ENCODE measurements at regions not wholly inside any gene's neighbourhood (a gene's known extent, or its start where the extent isn't known, plus 50 kb on each side); places are given as distances from the start of the nearest gene placed in this dataset.

DNA sequence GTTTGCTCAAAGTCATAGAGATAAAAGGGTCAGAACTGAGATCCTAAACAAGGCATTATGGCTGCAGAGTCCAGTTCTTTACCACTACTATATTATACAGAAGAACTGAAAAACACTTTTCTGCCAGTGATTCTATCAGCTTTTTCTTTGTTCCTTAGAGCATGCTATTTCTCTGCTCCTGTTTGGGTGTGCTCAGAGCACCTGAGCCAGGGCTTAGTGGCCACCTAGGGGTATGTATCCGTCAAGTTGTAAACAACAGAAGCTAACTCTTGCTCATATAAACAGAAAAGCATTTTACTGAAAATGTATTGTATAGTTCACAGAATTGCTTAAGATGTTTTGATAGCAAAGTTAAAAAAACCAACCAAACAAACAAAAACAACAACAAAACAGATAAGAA is 470.8 kb downstream of the SLC16A7 start:
- H3K9me3 ChIP-seq = no peaks in the 10 kb centered on the region
- TF ChIP-seq, protein P1, sequence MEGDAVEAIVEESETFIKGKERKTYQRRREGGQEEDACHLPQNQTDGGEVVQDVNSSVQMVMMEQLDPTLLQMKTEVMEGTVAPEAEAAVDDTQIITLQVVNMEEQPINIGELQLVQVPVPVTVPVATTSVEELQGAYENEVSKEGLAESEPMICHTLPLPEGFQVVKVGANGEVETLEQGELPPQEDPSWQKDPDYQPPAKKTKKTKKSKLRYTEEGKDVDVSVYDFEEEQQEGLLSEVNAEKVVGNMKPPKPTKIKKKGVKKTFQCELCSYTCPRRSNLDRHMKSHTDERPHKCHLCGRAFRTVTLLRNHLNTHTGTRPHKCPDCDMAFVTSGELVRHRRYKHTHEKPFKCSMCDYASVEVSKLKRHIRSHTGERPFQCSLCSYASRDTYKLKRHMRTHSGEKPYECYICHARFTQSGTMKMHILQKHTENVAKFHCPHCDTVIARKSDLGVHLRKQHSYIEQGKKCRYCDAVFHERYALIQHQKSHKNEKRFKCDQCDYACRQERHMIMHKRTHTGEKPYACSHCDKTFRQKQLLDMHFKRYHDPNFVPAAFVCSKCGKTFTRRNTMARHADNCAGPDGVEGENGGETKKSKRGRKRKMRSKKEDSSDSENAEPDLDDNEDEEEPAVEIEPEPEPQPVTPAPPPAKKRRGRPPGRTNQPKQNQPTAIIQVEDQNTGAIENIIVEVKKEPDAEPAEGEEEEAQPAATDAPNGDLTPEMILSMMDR (IDR thresholded peaks at IDR 0.05) = no peak
- no peaks in the 10 kb centered on the region for H3K27me3 ChIP-seq (replicated peaks; ENCODE audit: insufficient read depth)
- no peak for ATAC-seq (ENCODE audit: insufficient number of reproducible peaks, low FRiP score, low read depth)
- DNase-seq (ENCODE audit: low spot score) = no peak
- no peak overlapping the region for H3K27ac ChIP-seq
- H3K4me1 ChIP-seq (ENCODE audit: control insufficient read depth in 1 of 2, low read depth in 2 of 2) = no peaks in the 10 kb centered on the region
- H3K36me3 ChIP-seq = no peaks in the 10 kb centered on the region
- H3K4me3 ChIP-seq = no peak overlapping the region

DNA sequence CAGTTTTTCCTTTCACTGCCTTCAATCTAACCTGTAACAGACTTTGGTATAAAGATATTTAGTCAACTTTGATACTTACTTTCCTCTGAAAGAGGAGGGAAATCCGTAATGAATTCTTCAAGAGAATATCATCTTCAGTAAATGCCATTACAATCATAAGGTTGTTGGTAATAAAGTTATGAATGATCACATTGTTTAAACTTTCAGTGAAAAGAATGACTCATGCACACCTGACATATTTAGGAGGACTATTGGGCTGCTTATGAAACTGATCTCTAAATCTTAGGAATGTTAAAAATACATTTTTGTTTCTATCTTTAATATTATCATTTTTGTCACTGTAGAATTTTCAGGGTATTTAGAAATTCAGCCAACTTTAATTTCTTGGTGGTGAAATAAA is 474.7 kb downstream of the SLC16A7 start:
- H3K4me1 ChIP-seq (ENCODE audit: control insufficient read depth in 1 of 2, low read depth in 2 of 2) = peaks cover 0 to 15% of the 10 kb centered on the region in 2 donors
- H3K36me3 ChIP-seq = no peaks in the 10 kb centered on the region
- H3K4me3 ChIP-seq = no peak overlapping the region
- no peak for ATAC-seq (ENCODE audit: insufficient number of reproducible peaks, low FRiP score, low read depth)
- H3K27ac ChIP-seq = no peak overlapping the region
- no peaks in the 10 kb centered on the region for H3K9me3 ChIP-seq
- TF ChIP-seq, protein P1 (IDR thresholded peaks at IDR 0.05) = no peak
- DNase-seq (ENCODE audit: low spot score) = no peak
- no peaks in the 10 kb centered on the region for H3K27me3 ChIP-seq (replicated peaks; ENCODE audit: insufficient read depth)

DNA sequence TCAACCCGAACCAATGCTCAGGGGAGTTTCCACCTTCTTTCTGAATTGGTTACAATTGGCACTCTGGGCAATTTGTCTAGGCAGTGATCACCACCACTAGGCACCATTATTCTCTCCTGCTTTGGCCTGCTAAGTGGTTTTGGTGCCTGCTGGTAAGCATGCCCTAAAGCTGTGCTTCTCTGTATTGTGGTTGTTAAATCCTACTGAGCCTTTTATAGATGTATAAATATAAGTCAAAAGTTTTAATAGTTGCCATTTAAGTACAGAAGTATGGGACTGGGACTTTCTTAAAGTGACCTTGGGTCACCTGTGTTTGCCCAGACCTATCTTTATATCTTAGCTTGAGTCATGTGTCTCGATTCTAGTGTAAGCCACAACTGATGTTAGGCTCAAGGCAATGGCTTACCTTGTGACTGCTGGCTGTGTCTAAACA is 475.9 kb downstream of the SLC16A7 start:
- Histone ChIP-seq H3K4me3 (no peak overlapping the region), H3K27me3 (replicated peaks; ENCODE audit: insufficient read depth) (no peaks in the 10 kb centered on the region), H3K27ac (no peak overlapping the region), H3K4me1 (ENCODE audit: control insufficient read depth in 1 of 2, low read depth in 2 of 2) (peaks cover 0 to 15% of the 10 kb centered on the region in 2 donors), H3K9me3 (no peaks in the 10 kb centered on the region), H3K36me3 (no peaks in the 10 kb centered on the region)
- ATAC-seq (ENCODE audit: insufficient number of reproducible peaks, low FRiP score, low read depth) = no peak
- TF ChIP-seq, protein P1 (IDR thresholded peaks at IDR 0.05) = no peak
- no peak for DNase-seq (ENCODE audit: low spot score)

DNA sequence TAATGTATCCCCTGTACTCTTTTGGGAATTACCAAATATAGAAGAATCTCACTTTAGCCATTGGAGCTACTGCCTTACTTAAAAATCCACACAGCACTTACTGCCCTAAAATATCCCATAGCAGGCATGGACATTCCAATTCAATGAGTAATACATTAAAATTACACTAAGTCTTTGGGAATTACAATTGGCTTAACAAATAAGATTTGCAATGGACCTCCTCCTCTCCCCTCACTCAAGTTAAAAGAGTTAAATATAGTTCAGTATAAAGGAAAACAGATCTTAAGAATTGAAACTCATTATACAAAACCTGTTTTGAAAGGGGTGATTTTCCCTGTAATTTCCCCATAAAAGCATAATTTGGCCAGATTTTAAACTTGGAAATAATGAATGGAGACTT is 477.1 kb downstream of the SLC16A7 start:
- Histone ChIP-seq H3K27me3 (replicated peaks; ENCODE audit: insufficient read depth) (no peaks in the 10 kb centered on the region), H3K4me3 (no peak overlapping the region), H3K9me3 (no peaks in the 10 kb centered on the region), H3K36me3 (no peaks in the 10 kb centered on the region), H3K27ac (no peak overlapping the region), H3K4me1 (ENCODE audit: control insufficient read depth in 1 of 2, low read depth in 2 of 2) (peaks cover 0 to 15% of the 10 kb centered on the region in 2 donors)
- TF ChIP-seq, protein P1 (IDR thresholded peaks at IDR 0.05) = no peak
- DNase-seq (ENCODE audit: low spot score) (no peak), ATAC-seq (ENCODE audit: insufficient number of reproducible peaks, low FRiP score, low read depth) (no peak)

DNA sequence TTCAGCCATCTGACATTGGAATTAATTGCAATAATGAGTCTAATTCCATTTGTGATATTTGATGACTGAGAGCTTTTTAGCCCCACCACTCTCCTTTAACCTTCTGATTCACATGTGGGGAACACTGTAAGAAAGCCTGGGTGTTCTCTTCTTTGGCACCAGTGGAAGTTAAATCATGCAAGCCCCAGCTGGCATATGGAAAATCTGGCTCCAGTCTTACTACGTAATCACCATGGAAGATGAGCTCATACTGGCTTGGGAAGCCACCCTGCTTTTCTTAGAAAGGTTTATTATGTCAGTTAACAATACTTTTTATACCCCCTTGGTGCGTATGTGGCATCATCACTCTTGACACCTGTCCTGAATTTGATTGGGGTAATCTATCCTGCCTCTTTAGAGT is 479.3 kb downstream of the SLC16A7 start:
- Histone ChIP-seq H3K9me3 (no peaks in the 10 kb centered on the region), H3K27ac (no peak overlapping the region), H3K4me1 (ENCODE audit: control insufficient read depth in 1 of 2, low read depth in 2 of 2) (peaks cover 0 to 15% of the 10 kb centered on the region in 2 donors), H3K4me3 (no peak overlapping the region), H3K27me3 (replicated peaks; ENCODE audit: insufficient read depth) (no peaks in the 10 kb centered on the region), H3K36me3 (no peaks in the 10 kb centered on the region)
- TF ChIP-seq, protein P1 (IDR thresholded peaks at IDR 0.05) = no peak
- DNase-seq (ENCODE audit: low spot score) = no peak
- ATAC-seq (ENCODE audit: insufficient number of reproducible peaks, low FRiP score, low read depth) = no peak

All from thoracic aorta (tissue), 2 donors.